ENCODE measurements at regions not wholly inside any gene's neighbourhood (a gene's known extent, or its start where the extent isn't known, plus 50 kb on each side); places are given as distances from the start of the nearest gene placed in this dataset.
A peak's percentile ranks its signal among the peaks of the same experiment; 100 is the strongest.

GRCh38 chr2:200725596-200725995, 86.1 kb upstream of the BZW1 start:
- DNase-seq (ENCODE audit: low spot score), result no peak

GRCh38 chr2:200728630-200729029, 83.1 kb upstream of the BZW1 start:
- DNase-seq (ENCODE audit: low spot score), result no peak

DNA sequence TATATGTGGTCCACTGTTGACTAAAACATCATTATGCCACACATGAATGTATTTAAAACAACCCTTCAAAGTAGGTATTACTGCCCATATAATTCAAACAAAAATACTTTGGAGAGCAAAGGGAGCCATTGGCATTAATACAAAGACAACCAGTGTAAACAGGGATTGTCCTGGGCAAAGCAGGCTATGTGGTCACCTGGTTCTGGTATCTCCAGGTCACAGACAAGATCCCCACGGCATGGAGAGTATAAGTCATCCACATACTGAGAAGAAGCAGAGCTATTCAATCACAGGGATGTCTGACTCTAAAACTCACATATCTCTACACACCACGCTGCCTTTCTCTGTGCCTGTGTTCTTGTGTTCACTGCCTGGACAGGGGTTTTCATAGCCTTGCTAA, 81.4 kb upstream of the BZW1 start:
- DNase-seq (ENCODE audit: low spot score), result no peak

GRCh38 chr2:200730960-200731359, 80.8 kb upstream of the BZW1 start:
- DNase-seq (ENCODE audit: low spot score), result no peak

DNA sequence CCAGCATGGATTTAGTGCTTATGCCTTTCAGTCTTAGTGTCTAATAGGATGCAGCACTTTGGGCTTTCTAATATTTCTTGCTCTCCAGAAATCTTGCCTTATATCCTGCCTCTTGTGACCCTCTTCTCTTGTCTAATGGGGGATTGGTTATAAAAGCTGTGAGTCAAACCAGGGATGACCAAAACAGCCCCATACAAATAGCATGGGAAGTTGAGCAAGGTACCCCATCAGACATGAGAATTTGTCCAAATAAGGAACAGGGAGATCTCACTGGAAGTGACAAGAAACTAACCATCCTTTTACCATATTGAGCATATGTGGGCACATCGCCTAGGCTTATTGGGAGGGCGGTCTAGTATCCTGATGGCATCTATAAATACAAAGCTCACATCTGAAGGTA, 78.8 kb upstream of the BZW1 start:
- no peak for DNase-seq (ENCODE audit: low spot score)

DNA sequence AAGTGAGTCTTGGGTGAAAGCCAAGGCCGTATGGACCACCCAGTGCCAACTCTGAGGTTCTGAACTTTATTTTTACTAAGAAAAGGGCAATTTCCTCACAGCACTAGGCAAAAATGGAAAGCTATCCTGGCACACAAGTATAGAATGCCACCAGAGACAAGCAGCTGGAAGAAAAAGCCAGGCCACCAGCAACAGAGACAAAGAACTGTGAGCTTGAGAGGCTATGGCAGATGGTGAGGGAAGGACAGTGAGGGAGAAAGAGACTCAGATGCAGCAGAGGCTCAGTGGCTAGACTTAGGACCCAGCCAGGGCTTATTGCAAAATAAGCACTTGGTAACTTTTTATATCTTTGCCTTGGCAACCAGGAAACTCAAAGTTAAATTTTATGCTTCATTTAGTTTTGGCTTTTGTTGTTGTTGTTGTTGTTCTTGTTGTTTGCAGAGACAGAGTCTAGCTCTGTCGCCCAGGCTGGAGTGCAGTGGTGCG, 78.0 kb upstream of the BZW1 start:
- no peak for DNase-seq (ENCODE audit: low spot score)

- DNase-seq (ENCODE audit: low spot score), result no peak
These were observed 76.6 kb upstream of the BZW1 start for GRCh38 chr2:200735061-200735460.

DNA sequence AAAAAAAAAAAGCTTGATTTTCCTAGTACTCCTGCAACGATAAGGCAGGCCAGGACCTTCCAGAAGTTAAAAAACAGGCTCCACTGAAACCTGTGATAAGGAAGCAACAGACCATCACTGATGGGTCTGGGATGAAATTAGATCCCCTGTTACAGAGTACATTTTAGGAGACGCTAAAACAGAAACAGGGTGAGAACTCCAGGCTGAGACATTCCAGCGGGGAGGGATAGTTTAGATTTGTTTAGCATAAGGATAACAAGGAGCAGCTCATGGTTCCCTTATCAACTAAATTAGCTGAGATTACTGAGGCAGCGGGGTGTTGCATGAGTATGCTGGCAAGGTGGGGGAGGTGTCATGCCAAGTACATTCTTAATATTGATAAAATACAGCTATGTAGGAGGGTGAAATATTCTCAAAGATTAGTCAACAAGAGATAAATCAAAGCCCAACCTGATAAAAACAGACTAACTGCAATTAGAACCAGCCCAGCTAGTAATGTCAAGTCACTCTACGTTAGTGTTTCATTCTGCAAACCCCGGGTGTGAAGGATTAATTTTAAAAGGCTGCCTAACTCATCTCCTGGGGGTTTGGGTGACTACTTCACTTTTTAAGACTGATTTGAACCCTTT, 75.0 kb upstream of the BZW1 start:
- DNase-seq (ENCODE audit: low spot score), result no peak

DNA sequence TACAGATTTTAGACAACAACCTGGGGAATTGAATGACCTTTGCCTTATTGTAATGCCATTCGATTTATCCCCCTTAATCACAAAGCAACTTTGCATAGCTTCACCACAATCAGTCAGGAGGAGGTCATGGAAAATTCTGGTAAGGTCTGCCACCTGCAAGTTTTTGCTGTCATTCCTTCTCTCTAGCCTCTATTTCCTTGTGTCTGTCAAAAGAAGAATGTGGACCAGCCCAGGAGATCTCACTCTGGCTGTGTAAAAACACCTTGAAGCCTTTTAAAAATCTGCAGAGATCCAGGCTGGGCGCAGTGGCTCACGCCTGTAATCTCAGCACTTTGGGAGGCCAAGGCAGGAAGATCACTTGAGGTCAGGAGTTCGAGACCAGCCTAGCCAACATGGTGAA, 74.1 kb upstream of the BZW1 start:
- no peak for DNase-seq (ENCODE audit: low spot score)

DNA sequence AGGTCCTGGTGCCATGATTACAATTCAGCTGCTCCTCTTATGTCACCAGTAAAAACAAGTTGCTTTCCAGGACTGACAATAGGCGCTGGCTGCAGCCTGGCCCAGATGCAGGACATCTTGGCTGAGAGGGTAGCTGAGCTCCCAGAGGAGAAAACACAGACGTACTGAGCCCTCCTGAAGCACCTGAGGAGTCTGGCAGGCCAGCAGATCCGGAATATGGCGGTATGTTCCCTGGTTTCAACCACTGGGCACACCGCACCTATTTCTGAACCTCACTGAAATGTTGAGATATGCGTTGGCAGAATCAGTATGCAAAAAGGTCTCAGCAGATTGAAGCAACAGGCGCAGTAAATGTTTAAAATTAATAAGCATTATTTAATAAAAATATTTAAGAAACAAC, 73.1 kb upstream of the BZW1 start:
- no peak for DNase-seq (ENCODE audit: low spot score)

GRCh38 chr2:200740907-200741306, 70.8 kb upstream of the BZW1 start:
- DNase-seq (ENCODE audit: low spot score), result no peak

DNA sequence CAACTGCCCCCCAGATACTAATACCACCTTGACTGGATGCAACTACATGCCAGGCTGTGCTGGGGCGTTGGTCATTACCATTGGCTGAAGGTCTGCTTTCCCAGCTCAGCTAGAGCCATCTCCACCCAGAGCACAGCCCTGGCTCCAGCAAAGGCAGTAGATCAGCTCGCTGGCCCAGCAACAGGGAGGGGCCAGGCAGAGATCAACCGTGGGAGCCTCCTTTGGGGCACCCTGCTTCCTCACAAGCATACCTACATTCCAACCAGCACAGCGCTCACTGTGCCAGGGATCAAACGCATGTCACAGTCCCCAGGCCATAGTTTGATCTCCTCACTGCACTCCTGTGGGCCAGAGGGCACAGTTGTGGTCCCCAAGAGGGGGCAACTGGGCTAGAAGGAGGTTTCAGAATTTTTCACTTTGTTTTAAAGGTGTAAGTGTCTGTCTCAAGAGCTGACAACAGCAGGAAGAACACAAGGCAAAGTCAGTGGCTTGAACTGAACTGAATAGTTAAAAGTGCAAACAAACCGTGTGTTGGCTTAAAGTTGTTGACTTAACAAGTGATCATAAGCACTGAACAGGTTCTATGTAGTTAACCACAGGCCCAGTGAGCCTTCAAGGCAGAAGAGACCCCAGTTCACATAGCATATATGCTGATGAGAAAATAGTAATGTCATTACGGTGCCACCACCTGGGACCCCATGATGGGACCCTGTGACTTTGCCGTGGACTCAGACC, 70.1 kb upstream of the BZW1 start:
- no peak for DNase-seq (ENCODE audit: low spot score)

- peak; percentile 28 for DNase-seq (ENCODE audit: low spot score)
These were observed 69.3 kb upstream of the BZW1 start for GRCh38 chr2:200742426-200742825.

GRCh38 chr2:200743042-200743676, 68.6 kb upstream of the BZW1 start:
- DNase-seq (ENCODE audit: low spot score), result no peak

DNA sequence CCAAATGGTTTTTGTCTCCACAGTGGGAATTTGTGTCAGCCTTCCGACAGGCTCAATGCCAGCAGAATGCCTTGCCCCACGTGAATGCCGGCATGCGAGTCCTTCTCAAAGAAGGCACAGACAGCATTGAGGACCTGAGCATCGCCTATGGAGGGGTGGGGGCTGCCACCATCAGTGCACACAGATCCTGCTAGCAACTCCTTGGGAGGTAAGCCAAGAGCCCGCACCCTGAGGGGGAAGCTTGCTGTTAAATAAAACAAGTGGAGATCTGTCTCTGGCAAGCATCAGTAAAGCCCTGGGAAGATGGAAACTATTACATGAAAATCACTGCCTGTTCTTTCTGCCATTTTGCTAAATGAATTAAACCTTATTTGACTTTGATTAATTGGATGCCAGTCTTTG, 67.5 kb upstream of the BZW1 start:
- DNase-seq (ENCODE audit: low spot score), result peak; percentile 37

- peak; percentile 38 for DNase-seq (ENCODE audit: low spot score)
These were observed 65.4 kb upstream of the BZW1 start for GRCh38 chr2:200746301-200746700.

GRCh38 chr2:200747668-200748618, 63.8 kb upstream of the BZW1 start:
- peak; percentile 54 for DNase-seq (ENCODE audit: low spot score)

DNA sequence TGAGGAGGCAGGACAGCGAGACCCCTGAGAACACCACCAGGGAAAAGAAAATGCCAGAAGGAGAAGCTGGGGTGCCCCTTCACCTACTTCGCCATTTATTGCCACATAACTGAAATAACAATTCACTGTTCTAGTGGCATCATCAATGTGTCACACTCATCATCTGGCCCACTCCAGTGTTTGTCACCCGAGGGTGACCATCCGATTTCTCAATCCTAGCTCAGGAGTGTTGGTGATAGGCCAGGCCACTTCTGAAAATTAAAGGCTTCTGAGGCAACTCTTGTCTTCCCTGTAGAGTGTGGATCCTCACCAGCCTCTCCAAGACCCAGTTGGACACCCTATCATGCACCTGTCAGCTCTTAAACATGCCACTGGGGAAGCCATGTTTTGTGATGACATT, 62.9 kb upstream of the BZW1 start:
- DNase-seq (ENCODE audit: low spot score), result no peak

- DNase-seq (ENCODE audit: low spot score), result no peak
These were observed 61.9 kb upstream of the BZW1 start for GRCh38 chr2:200749631-200750322.

- no peak for DNase-seq (ENCODE audit: low spot score)
These were observed 61.3 kb upstream of the BZW1 start for GRCh38 chr2:200750323-200750910.

GRCh38 chr2:200751786-200752185, 59.9 kb upstream of the BZW1 start:
- DNase-seq (ENCODE audit: low spot score), result no peak

Measured in umbilical cord (tissue), 1 donor.